SK-N-SH treated with all-trans-retinoic acid at 6 μM for 48 hours (cell line): ENCODE measurements at regions not wholly inside any gene's neighbourhood (a gene's known extent, or its start where the extent isn't known, plus 50 kb on each side); places are given as distances from the start of the nearest gene placed in this dataset.

Experiments used
- CSRNP3 ChIP-seq: fragments of 250-450 bp; sonication (Bioruptor Pico); IDR thresholded peaks from 2 replicates; pipeline ENCODE4 v1.5.1; 2021; ENCODE audit warnings: mild to moderate bottlenecking, moderate library complexity
- TF ChIP-seq, protein P1 (sequence below): fragments of 250-450 bp; sonication (Bioruptor Pico); IDR thresholded peaks from 2 replicates; pipeline ENCODE4 v1.5.1; 2020; ENCODE audit warnings: low read depth, mild to moderate bottlenecking, moderate library complexity

GRCh38 chr10:62471711-62472110 is 97.5 kb downstream of the ZNF365 start:
- no peak for TF ChIP-seq CSRNP3 (CRISPR knock-in tag)
- TF ChIP-seq, protein P1, sequence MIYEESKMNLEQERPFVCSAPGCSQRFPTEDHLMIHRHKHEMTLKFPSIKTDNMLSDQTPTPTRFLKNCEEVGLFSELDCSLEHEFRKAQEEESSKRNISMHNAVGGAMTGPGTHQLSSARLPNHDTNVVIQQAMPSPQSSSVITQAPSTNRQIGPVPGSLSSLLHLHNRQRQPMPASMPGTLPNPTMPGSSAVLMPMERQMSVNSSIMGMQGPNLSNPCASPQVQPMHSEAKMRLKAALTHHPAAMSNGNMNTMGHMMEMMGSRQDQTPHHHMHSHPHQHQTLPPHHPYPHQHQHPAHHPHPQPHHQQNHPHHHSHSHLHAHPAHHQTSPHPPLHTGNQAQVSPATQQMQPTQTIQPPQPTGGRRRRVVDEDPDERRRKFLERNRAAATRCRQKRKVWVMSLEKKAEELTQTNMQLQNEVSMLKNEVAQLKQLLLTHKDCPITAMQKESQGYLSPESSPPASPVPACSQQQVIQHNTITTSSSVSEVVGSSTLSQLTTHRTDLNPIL (CRISPR knock-in tag): no peak
